Activated T-cell treated with anti-CD3 and anti-CD28 coated beads, Interleukin-2, amount 50 U/mL, for 72 hours (primary cell): ENCODE measurements at regions not wholly inside any gene's neighbourhood (a gene's known extent, or its start where the extent isn't known, plus 50 kb on each side); places are given as distances from the start of the nearest gene placed in this dataset.
"Not testable (repeated sequence)": the region's sequence is repeated elsewhere in the genome, so short reads cannot be mapped to it uniquely, and the experiment has no call there.

Source experiments
- ATAC-seq, 2 donors: fragments of 150-1000 bp; cut with Tn5 transposase; replicated peaks in 1 of 2; 2 replicates each; pipeline ENCODE4 v1.10.0; 2021; ENCODE audit warnings: moderate library complexity in 2 of 2, mild to moderate bottlenecking in 1 of 2
- DNase-seq, 2 donors: peaks; one replicate each; pipeline ENCODE4 v3.0.0; 2021 to 2022; ENCODE audit warnings: mixed read lengths in 1 of 2
- H3K27ac Mint-ChIP-seq: one replicate; pipeline ENCODE4 v1.8.0; 2022; ENCODE audit warnings: mild to moderate bottlenecking, moderate library complexity, mixed read lengths
- H3K27me3 Mint-ChIP-seq: one replicate; pipeline ENCODE4 v1.8.0; 2022; ENCODE audit warnings: low read depth, mixed read lengths
- H3K36me3 Mint-ChIP-seq, 2 donors: one replicate each; pipeline ENCODE4 v1.8.0; 2022; ENCODE audit warnings: mixed read lengths in 2 of 2, mild to moderate bottlenecking in 1 of 2; ENCODE audit not compliant: insufficient read depth in 2 of 2
- H3K4me1 Mint-ChIP-seq: one replicate; pipeline ENCODE4 v1.8.0; 2022; ENCODE audit warnings: low read depth, mixed read lengths
- H3K4me3 Mint-ChIP-seq, 2 donors: one replicate each; pipeline ENCODE4 v1.8.0; 2022; ENCODE audit warnings: mild to moderate bottlenecking in 2 of 2, mixed read lengths in 2 of 2, moderate library complexity in 2 of 2
- H3K9me3 Mint-ChIP-seq, 2 donors: one replicate each; pipeline ENCODE4 v1.8.0; 2022; ENCODE audit warnings: mixed read lengths in 2 of 2

GRCh38 chr2:75410702-75411101 is 150.0 kb downstream of the EVA1A start:
- peaks cover 0 to 2% of the 10 kb centered on the region in 2 donors for H3K9me3 Mint-ChIP-seq
- no peaks in the 10 kb centered on the region for H3K27me3 Mint-ChIP-seq
- peaks cover 7 to 11% of the 10 kb centered on the region in 2 donors for H3K36me3 Mint-ChIP-seq
- DNase-seq, result no peak
- no peak overlapping the region for H3K4me3 Mint-ChIP-seq
- peaks cover 5% of the 10 kb centered on the region for H3K4me1 Mint-ChIP-seq
- ATAC-seq, result no peak
- H3K27ac Mint-ChIP-seq, result no peak overlapping the region

DNA sequence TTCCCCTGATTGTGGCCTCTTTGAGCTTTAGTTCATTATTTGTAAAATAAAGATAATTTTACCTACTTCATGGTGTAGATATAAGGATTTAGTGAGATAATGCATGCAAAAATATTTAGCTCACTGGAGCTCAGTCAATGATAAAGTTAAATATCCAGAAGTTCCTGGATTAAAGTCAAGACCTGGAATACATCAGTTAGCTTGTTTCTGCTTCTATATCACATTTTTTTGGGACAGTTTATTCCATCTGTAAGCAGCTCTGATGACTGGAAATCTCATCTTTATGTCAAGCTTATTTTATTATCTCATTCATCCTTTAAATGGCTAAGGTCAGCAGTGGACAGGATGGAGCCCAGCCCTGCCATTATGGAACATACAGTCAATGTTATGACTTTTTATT is 152.0 kb downstream of the EVA1A start:
- H3K27me3 Mint-ChIP-seq, result no peaks in the 10 kb centered on the region
- H3K27ac Mint-ChIP-seq, result no peak overlapping the region
- H3K4me3 Mint-ChIP-seq, result no peak overlapping the region

GRCh38 chr2:75407038-75407530 is 153.7 kb downstream of the EVA1A start:
- Mint-ChIP-seq H3K9me3 (peaks cover 0 to 2% of the 10 kb centered on the region in 2 donors), H3K4me3 (no peak overlapping the region), H3K36me3 (peaks cover 7 to 9% of the 10 kb centered on the region in 2 donors), H3K4me1 (no peaks in the 10 kb centered on the region), H3K27me3 (no peaks in the 10 kb centered on the region), H3K27ac (no peak overlapping the region)
- ATAC-seq (no peak), DNase-seq (no peak)

More for the DNA sequence above, 152.0 kb downstream of the EVA1A start:
- H3K9me3 Mint-ChIP-seq, result peaks cover 0 to 2% of the 10 kb centered on the region in 2 donors
- no peaks in the 10 kb centered on the region for H3K4me1 Mint-ChIP-seq
- ATAC-seq, result no peak
- peaks cover 7 to 11% of the 10 kb centered on the region in 2 donors for H3K36me3 Mint-ChIP-seq
- no peak for DNase-seq

- peaks cover 5 to 9% of the 10 kb centered on the region in 2 donors for H3K36me3 Mint-ChIP-seq
- ATAC-seq (no peak), DNase-seq (no peak)
- no peaks in the 10 kb centered on the region for H3K27me3 Mint-ChIP-seq
- H3K9me3 Mint-ChIP-seq, result peaks cover 0 to 2% of the 10 kb centered on the region in 2 donors
- H3K4me3 Mint-ChIP-seq, result no peak overlapping the region
- no peak overlapping the region for H3K27ac Mint-ChIP-seq
- no peaks in the 10 kb centered on the region for H3K4me1 Mint-ChIP-seq
Observed at GRCh38 chr2:75406131-75406581, 154.6 kb downstream of the EVA1A start.

DNA sequence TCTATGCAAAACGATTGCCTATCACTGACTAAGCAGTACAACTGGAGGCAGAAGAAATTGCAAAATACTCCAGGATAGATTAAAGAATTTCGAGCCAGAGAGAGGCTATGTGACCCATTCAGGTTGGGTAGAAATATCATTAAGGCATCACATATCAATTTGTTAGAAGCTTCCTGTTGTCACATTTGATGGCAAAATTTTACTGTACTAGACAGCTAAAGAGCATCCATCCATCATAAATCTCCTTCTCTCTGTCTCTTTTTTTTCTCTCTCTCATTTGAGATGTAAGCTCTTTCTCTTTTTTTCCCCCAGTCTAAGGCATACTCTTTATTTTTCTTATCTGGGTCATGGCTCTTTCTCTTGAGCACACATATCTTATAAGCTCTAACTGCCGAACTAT is 155.7 kb downstream of the EVA1A start:
- H3K9me3 Mint-ChIP-seq, result no peaks in the 10 kb centered on the region
- H3K4me3 Mint-ChIP-seq, result no peak overlapping the region

DNA sequence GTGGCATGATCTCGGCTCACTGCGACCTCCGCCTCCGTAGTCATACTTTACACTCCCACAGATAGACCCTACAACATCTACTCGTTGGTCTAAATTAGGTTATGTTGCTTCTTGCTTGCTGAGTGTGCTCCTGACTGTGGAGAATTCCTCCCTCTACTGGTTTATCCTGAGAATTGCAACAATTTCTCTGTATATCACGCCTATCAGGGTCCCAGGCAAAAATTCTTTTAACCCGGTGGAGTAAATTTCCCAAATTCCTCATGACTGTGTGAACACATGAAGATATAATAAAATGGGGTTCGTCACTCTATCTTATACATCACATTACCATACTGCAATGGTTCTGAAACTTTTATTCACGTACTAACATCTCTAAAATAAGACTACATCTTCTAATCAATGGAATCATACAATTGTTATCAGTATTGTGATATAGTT is 156.7 kb downstream of the EVA1A start:
- Mint-ChIP-seq H3K27me3 (no peaks in the 10 kb centered on the region), H3K4me1 (no peaks in the 10 kb centered on the region), H3K9me3 (no peaks in the 10 kb centered on the region), H3K4me3 (no peak overlapping the region), H3K27ac (no peak overlapping the region), H3K36me3 (no peaks in the 10 kb centered on the region)
- DNase-seq (no peak), ATAC-seq (peak; percentile 60 to 69)

More for the DNA sequence above, 155.7 kb downstream of the EVA1A start:
- H3K36me3 Mint-ChIP-seq, result peaks cover 1 to 4% of the 10 kb centered on the region in 2 donors
- H3K27ac Mint-ChIP-seq, result no peak overlapping the region
- no peaks in the 10 kb centered on the region for H3K4me1 Mint-ChIP-seq
- ATAC-seq, result no peak
- no peak for DNase-seq
- H3K27me3 Mint-ChIP-seq, result no peaks in the 10 kb centered on the region

DNA sequence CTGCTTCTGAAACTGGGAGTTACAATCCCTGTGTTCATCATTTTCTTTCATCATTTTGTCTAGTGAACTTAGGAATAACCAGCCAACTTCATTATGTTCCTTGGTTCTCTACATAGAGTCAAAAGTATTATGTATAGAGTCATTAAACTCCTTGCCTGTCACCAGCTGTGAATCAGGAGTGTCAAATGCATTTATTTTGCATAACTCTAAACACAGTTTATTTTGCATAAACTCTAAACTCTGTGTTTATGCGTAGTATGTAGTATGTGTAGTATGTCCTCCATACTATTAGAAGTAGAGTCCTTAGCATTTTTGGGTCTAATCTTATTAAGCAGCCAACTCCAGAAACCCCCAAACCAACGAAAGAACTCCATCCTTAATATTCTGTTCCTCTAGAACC is 164.4 kb downstream of the EVA1A start:
- Mint-ChIP-seq H3K27ac (no peak overlapping the region), H3K27me3 (no peaks in the 10 kb centered on the region), H3K4me3 (no peak overlapping the region), H3K4me1 (no peaks in the 10 kb centered on the region), H3K36me3 (peaks cover 0 to 2% of the 10 kb centered on the region in 2 donors), H3K9me3 (no peaks in the 10 kb centered on the region)
- no peak for DNase-seq
- no peak for ATAC-seq

DNA sequence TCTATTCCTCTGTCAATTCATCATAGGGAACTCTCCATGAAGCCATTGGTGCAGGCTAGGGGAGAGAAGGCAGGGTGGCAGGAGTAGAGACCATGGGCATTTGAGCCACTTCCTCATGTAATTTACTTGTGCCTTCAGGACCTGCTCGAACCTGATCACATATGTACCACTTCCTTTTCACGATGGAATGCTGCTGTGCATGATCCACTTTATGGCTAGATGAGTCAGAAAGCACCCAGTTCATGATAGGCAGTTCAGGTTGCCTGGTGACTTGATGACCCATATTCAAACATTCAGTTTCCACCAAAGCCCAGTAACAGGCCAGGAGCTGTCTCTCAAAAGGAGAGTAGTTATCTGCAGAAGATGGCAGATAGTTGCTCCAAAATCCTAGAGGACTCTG is 166.0 kb downstream of the EVA1A start:
- ATAC-seq, DNase-seq, H3K4me3 Mint-ChIP-seq, H3K27me3 Mint-ChIP-seq, H3K36me3 Mint-ChIP-seq, H3K9me3 Mint-ChIP-seq, H3K4me1 Mint-ChIP-seq, H3K27ac Mint-ChIP-seq: not testable (repeated sequence)

- DNase-seq (no peak), ATAC-seq (no peak)
- no peak overlapping the region for H3K27ac Mint-ChIP-seq
- no peaks in the 10 kb centered on the region for H3K4me1 Mint-ChIP-seq
- H3K36me3 Mint-ChIP-seq, result peaks cover 0 to 7% of the 10 kb centered on the region in 2 donors
- H3K4me3 Mint-ChIP-seq, result no peak overlapping the region
- H3K27me3 Mint-ChIP-seq, result no peaks in the 10 kb centered on the region
- no peaks in the 10 kb centered on the region for H3K9me3 Mint-ChIP-seq
Observed at GRCh38 chr2:75390169-75390568, 170.6 kb downstream of the EVA1A start.

GRCh38 chr2:75389271-75389670 is 171.5 kb downstream of the EVA1A start:
- Mint-ChIP-seq H3K27ac (no peak overlapping the region), H3K36me3 (peaks cover 0 to 7% of the 10 kb centered on the region in 2 donors)

DNA sequence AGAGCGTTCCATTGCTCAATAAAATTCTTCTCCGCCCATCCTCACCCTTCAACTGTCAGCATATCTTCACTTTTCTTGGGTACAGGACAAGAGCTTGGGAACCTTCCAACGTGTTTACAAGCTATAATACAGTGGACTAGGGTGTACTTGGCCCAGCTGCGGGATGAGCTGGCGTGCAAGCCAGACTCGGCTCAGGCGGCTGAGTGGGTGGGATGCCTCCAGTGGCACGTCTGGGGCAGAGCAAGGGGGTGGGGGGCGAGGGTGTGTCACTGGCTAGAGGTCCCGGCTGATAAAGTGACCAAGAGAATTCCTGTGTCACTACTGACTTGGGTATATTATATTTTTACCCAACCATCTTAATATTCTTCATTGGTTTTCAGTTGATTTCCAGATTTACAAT is 179.7 kb downstream of the EVA1A start:
- no peak overlapping the region for H3K27ac Mint-ChIP-seq
- no peaks in the 10 kb centered on the region for H3K27me3 Mint-ChIP-seq
- no peak overlapping the region for H3K4me3 Mint-ChIP-seq
- H3K36me3 Mint-ChIP-seq, result no peaks in the 10 kb centered on the region
- DNase-seq, result no peak
- H3K9me3 Mint-ChIP-seq, result no peaks in the 10 kb centered on the region
- no peaks in the 10 kb centered on the region for H3K4me1 Mint-ChIP-seq
- no peak for ATAC-seq

More at GRCh38 chr2:75389271-75389670, 171.5 kb downstream of the EVA1A start:
- Mint-ChIP-seq H3K9me3 (no peaks in the 10 kb centered on the region), H3K4me3 (no peak overlapping the region), H3K4me1 (no peaks in the 10 kb centered on the region), H3K27me3 (no peaks in the 10 kb centered on the region)
- DNase-seq (no peak), ATAC-seq (no peak)

- H3K9me3 Mint-ChIP-seq, result no peaks in the 10 kb centered on the region
- H3K4me1 Mint-ChIP-seq, result no peaks in the 10 kb centered on the region
- H3K27me3 Mint-ChIP-seq, result no peaks in the 10 kb centered on the region
- no peak overlapping the region for H3K27ac Mint-ChIP-seq
- H3K36me3 Mint-ChIP-seq, result no peaks in the 10 kb centered on the region
- ATAC-seq (no peak), DNase-seq (no peak)
- H3K4me3 Mint-ChIP-seq, result no peak overlapping the region
Observed at GRCh38 chr2:75379476-75380210, 180.3 kb upstream of the TACR1 start.

GRCh38 chr2:75375646-75376582 is 176.6 kb upstream of the TACR1 start:
- H3K4me3 Mint-ChIP-seq, result no peak overlapping the region
- H3K4me1 Mint-ChIP-seq, result no peaks in the 10 kb centered on the region
- no peak overlapping the region for H3K27ac Mint-ChIP-seq
- H3K27me3 Mint-ChIP-seq, result no peaks in the 10 kb centered on the region
- DNase-seq, result no peak
- no peak for ATAC-seq
- peaks cover 3 to 7% of the 10 kb centered on the region in 2 donors for H3K36me3 Mint-ChIP-seq
- H3K9me3 Mint-ChIP-seq, result peaks cover 8% of the 10 kb centered on the region in 2 donors
